ENCODE measurements at regions not wholly inside any gene's neighbourhood (a gene's known extent, or its start where the extent isn't known, plus 50 kb on each side); places are given as distances from the start of the nearest gene placed in this dataset.

DNA sequence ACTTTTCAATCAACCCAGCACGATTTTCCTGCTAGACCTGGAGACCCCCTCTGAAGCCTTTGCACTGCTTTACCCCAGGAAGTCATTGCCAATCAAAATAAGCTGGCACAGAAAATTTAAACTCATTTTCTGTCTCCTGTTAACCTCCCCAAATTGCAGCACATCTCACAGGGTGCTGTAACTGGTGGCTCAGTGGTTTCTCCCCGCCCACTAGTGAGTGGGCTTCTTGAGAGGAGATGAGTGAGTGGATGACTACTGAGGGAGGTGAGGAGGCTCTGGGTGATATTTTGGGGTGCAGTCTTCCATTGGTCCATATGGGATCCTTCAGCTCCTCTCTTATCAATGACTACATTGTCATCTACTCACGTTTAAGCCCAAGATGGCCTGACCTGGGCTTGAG lies 239.8 kb upstream of the HS6ST1 start:
- TF ChIP-seq EZH2phosphoT487 (IDR thresholded peaks at IDR 0.05; ENCODE audit: borderline replicate concordance, low read length), result no peak
- TF ChIP-seq, protein P1, sequence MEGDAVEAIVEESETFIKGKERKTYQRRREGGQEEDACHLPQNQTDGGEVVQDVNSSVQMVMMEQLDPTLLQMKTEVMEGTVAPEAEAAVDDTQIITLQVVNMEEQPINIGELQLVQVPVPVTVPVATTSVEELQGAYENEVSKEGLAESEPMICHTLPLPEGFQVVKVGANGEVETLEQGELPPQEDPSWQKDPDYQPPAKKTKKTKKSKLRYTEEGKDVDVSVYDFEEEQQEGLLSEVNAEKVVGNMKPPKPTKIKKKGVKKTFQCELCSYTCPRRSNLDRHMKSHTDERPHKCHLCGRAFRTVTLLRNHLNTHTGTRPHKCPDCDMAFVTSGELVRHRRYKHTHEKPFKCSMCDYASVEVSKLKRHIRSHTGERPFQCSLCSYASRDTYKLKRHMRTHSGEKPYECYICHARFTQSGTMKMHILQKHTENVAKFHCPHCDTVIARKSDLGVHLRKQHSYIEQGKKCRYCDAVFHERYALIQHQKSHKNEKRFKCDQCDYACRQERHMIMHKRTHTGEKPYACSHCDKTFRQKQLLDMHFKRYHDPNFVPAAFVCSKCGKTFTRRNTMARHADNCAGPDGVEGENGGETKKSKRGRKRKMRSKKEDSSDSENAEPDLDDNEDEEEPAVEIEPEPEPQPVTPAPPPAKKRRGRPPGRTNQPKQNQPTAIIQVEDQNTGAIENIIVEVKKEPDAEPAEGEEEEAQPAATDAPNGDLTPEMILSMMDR (IDR thresholded peaks at IDR 0.05; ENCODE audit: low read depth, low read length, poor library complexity, severe bottlenecking), result no peak
- H3F3A ChIP-seq (ENCODE audit: control insufficient read depth, insufficient read depth), result no peaks in the 10 kb centered on the region
- H3K36me3 ChIP-seq (ENCODE audit: control insufficient read depth, low read length), result no peaks in the 10 kb centered on the region
- H4K20me1 ChIP-seq (ENCODE audit: control insufficient read depth, insufficient read depth, low read depth, low read length), result no peaks in the 10 kb centered on the region
- H3K4me2 ChIP-seq (ENCODE audit: low read length), result no peak overlapping the region
- no peak overlapping the region for H3K4me3 ChIP-seq (ENCODE audit: low read length)
- H3K79me2 ChIP-seq (ENCODE audit: control insufficient read depth, low read length), result no peaks in the 10 kb centered on the region
- no peaks in the 10 kb centered on the region for H3K9me3 ChIP-seq (ENCODE audit: control insufficient read depth, insufficient read depth, low read length)
- H3K27me3 ChIP-seq (ENCODE audit: control insufficient read depth, low read length), result no peaks in the 10 kb centered on the region
- H3K4me1 ChIP-seq (ENCODE audit: control insufficient read depth, low read length), result no peaks in the 10 kb centered on the region
- H3K9me2 ChIP-seq (replicated peaks; ENCODE audit: control insufficient read depth, low read length), result no peaks in the 10 kb centered on the region
- H3K27ac ChIP-seq (ENCODE audit: low read depth, low read length), result no peak overlapping the region

- Histone ChIP-seq H3K4me2 (ENCODE audit: low read length) (no peak overlapping the region), H3K9me3 (ENCODE audit: control insufficient read depth, insufficient read depth, low read length) (no peaks in the 10 kb centered on the region), H3K4me1 (ENCODE audit: control insufficient read depth, low read length) (no peaks in the 10 kb centered on the region), H3K4me3 (ENCODE audit: low read length) (no peak overlapping the region), H3K27me3 (ENCODE audit: control insufficient read depth, low read length) (no peaks in the 10 kb centered on the region), H3K27ac (ENCODE audit: low read depth, low read length) (no peak overlapping the region), H3K9me2 (replicated peaks; ENCODE audit: control insufficient read depth, low read length) (no peaks in the 10 kb centered on the region), H3F3A (ENCODE audit: control insufficient read depth, insufficient read depth) (no peaks in the 10 kb centered on the region), H4K20me1 (ENCODE audit: control insufficient read depth, insufficient read depth, low read depth, low read length) (no peaks in the 10 kb centered on the region), H3K36me3 (ENCODE audit: control insufficient read depth, low read length) (no peaks in the 10 kb centered on the region), H3K79me2 (ENCODE audit: control insufficient read depth, low read length) (no peaks in the 10 kb centered on the region)
- TF ChIP-seq EZH2phosphoT487 (IDR thresholded peaks at IDR 0.05; ENCODE audit: borderline replicate concordance, low read length), result no peak
- TF ChIP-seq, protein P1 (IDR thresholded peaks at IDR 0.05; ENCODE audit: low read depth, low read length, poor library complexity, severe bottlenecking), result no peak
These were observed 240.3 kb upstream of the HS6ST1 start for GRCh38 chr2:128558895-128559532.

DNA sequence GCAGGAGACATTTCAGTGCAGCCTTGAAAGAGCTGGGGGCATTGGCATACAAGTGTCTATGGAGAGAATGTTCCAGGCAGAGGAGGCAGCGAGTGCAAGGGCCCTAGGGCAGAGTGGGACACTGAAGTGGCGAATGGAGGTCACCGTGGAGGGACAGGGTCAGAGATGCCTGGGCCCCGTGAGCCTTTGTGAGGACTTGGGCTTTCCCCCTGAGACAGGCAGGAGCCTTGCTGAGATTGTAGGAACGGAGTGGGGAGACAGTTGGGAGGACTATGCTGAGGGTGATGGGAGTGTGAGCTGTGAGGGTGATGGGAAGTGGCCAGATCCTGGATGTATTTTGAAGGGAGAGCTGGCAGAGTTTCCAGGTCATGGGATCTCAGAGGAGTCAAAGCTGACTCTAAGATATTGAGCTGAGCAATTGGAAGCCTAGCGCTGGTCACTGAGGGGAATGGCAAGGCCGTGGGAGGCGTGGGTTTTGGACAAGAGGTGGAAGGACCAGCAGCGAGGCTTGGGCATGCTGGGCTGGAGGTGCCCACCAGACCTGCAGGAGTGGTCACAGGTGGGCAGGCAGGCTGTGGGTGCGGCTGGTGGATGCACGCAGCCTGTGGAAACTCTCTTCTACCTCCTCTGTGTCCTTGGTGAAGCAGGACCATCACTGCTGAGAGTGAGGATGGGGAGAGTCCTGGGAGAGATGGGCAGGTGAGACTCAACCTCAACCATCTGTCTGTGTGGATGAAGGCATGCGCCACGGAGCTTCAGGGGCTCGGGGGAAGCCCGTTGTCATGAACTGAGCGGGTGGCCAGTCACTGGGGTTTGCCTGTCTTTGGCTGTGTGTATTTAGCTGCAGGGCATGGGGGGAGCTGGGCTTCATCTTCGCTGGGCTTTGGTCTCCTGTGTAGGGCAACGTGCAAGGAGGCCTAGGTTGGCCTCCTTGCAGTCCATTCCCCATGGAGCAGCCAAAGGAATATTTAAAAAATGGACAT lies 241.2 kb upstream of the HS6ST1 start:
- H3K4me3 ChIP-seq (ENCODE audit: low read length), result no peak overlapping the region
- H3F3A ChIP-seq (ENCODE audit: control insufficient read depth, insufficient read depth), result no peaks in the 10 kb centered on the region
- no peaks in the 10 kb centered on the region for H3K27me3 ChIP-seq (ENCODE audit: control insufficient read depth, low read length)
- no peaks in the 10 kb centered on the region for H3K36me3 ChIP-seq (ENCODE audit: control insufficient read depth, low read length)
- H3K27ac ChIP-seq (ENCODE audit: low read depth, low read length), result no peak overlapping the region
- H3K4me1 ChIP-seq (ENCODE audit: control insufficient read depth, low read length), result no peaks in the 10 kb centered on the region
- H4K20me1 ChIP-seq (ENCODE audit: control insufficient read depth, insufficient read depth, low read depth, low read length), result no peaks in the 10 kb centered on the region
- H3K9me2 ChIP-seq (replicated peaks; ENCODE audit: control insufficient read depth, low read length), result no peaks in the 10 kb centered on the region
- H3K79me2 ChIP-seq (ENCODE audit: control insufficient read depth, low read length), result no peaks in the 10 kb centered on the region
- no peak overlapping the region for H3K4me2 ChIP-seq (ENCODE audit: low read length)
- H3K9me3 ChIP-seq (ENCODE audit: control insufficient read depth, insufficient read depth, low read length), result no peaks in the 10 kb centered on the region
- TF ChIP-seq, protein P1 (IDR thresholded peaks at IDR 0.05; ENCODE audit: low read depth, low read length, poor library complexity, severe bottlenecking), result no peak
- no peak for TF ChIP-seq EZH2phosphoT487 (IDR thresholded peaks at IDR 0.05; ENCODE audit: borderline replicate concordance, low read length)

Data from DOHH2 (cell line).